HFF-Myc (cell line): ENCODE measurements at regions not wholly inside any gene's neighbourhood (a gene's known extent, or its start where the extent isn't known, plus 50 kb on each side); places are given as distances from the start of the nearest gene placed in this dataset.

Experiments
- DNase-seq: peaks from one replicate; pipeline ENCODE4 v3.0.0-alpha.2; 2011; ENCODE audit warnings: low read depth; ENCODE audit errors: extremely low read depth
- H3K4me3 ChIP-seq: replicated peaks from 2 replicates; pipeline ENCODE4 v1.5.1; 2011; ENCODE audit warnings: low read depth, mild to moderate bottlenecking, control low read depth, low read length
- CTCF ChIP-seq: IDR thresholded peaks from 2 replicates; pipeline ENCODE4 v1.5.1; 2012; ENCODE audit warnings: mild to moderate bottlenecking, low read depth, low read length, control low read depth; ENCODE audit errors: missing control alignments

GRCh38 chr11:42049650-42050049, 590.2 kb upstream of the LRRC4C start:
- H3K4me3 ChIP-seq = no peak overlapping the region
- DNase-seq = no peak
- no peak for TF ChIP-seq CTCF

- no peak for DNase-seq
- H3K4me3 ChIP-seq = no peak overlapping the region
- no peak for TF ChIP-seq CTCF
Measured at GRCh38 chr11:42054351-42054900, 595.0 kb upstream of the LRRC4C start.

GRCh38 chr11:42055606-42056005, 596.2 kb upstream of the LRRC4C start:
- no peak overlapping the region for H3K4me3 ChIP-seq
- no peak for TF ChIP-seq CTCF
- DNase-seq = no peak

GRCh38 chr11:42058794-42059193, 599.3 kb upstream of the LRRC4C start:
- H3K4me3 ChIP-seq = no peak overlapping the region
- no peak for DNase-seq
- TF ChIP-seq CTCF = no peak

- no peak for TF ChIP-seq CTCF
Measured at GRCh38 chr11:42065199-42065598, 605.7 kb upstream of the LRRC4C start.

GRCh38 chr11:42066113-42066512, 606.7 kb upstream of the LRRC4C start:
- no peak for DNase-seq
- no peak for TF ChIP-seq CTCF
- no peak overlapping the region for H3K4me3 ChIP-seq

More at GRCh38 chr11:42065199-42065598, 605.7 kb upstream of the LRRC4C start:
- no peak for DNase-seq
- H3K4me3 ChIP-seq = no peak overlapping the region

- no peak for DNase-seq
- no peak for TF ChIP-seq CTCF
- H3K4me3 ChIP-seq = no peak overlapping the region
Measured at GRCh38 chr11:42074306-42074705, 614.9 kb upstream of the LRRC4C start.
